ENCODE measurements at regions not wholly inside any gene's neighbourhood (a gene's known extent, or its start where the extent isn't known, plus 50 kb on each side); places are given as distances from the start of the nearest gene placed in this dataset.

DNA sequence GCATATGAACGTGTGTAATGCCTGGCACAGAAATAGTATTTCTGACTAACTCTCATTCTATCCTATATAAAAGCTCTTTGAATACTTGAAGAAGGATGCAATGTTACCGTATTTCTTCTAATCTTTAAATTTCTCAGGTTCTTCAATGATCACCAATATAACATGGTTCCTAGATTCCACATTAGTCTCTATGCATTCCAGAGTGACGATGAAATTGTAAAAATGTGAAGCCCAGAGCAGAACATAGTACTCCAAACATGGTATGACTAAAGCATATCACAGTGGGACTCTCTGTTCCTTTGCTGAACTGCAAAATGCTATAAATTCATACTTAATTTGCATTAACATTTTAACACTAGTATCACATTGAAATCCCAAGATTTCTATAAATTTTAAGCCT lies 877.6 kb upstream of the CHORDC1 start:
- no peak for TF ChIP-seq KLF9 (tag by site-specific recombination; IDR thresholded peaks at IDR 0.05; ENCODE audit: low read depth)
- no peak for TF ChIP-seq WT1 (tag by site-specific recombination; IDR thresholded peaks at IDR 0.05)
- TF ChIP-seq, protein P1, sequence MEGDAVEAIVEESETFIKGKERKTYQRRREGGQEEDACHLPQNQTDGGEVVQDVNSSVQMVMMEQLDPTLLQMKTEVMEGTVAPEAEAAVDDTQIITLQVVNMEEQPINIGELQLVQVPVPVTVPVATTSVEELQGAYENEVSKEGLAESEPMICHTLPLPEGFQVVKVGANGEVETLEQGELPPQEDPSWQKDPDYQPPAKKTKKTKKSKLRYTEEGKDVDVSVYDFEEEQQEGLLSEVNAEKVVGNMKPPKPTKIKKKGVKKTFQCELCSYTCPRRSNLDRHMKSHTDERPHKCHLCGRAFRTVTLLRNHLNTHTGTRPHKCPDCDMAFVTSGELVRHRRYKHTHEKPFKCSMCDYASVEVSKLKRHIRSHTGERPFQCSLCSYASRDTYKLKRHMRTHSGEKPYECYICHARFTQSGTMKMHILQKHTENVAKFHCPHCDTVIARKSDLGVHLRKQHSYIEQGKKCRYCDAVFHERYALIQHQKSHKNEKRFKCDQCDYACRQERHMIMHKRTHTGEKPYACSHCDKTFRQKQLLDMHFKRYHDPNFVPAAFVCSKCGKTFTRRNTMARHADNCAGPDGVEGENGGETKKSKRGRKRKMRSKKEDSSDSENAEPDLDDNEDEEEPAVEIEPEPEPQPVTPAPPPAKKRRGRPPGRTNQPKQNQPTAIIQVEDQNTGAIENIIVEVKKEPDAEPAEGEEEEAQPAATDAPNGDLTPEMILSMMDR (tag by site-specific recombination; IDR thresholded peaks at IDR 0.05), result no peak
- TF ChIP-seq KLF8 (tag by site-specific recombination; IDR thresholded peaks at IDR 0.05), result no peak
- TF ChIP-seq ZNF324 (tag by site-specific recombination; IDR thresholded peaks at IDR 0.05), result no peak
